ENCODE measurements at regions not wholly inside any gene's neighbourhood (a gene's known extent, or its start where the extent isn't known, plus 50 kb on each side); places are given as distances from the start of the nearest gene placed in this dataset.
A peak's percentile ranks its signal among the peaks of the same experiment; 100 is the strongest.

- peak; percentile 83 for DNase-seq (ENCODE audit: low read depth)
Observed at GRCh38 chr12:89016970-89017778, 335.1 kb downstream of the DUSP6 start.

- no peak for DNase-seq (ENCODE audit: low read depth)
Observed at GRCh38 chr12:89015419-89015818, 336.9 kb downstream of the DUSP6 start.

GRCh38 chr12:88998421-88998820, 353.9 kb downstream of the DUSP6 start:
- DNase-seq (ENCODE audit: low read depth): no peak

- DNase-seq (ENCODE audit: low read depth): no peak
Observed at GRCh38 chr12:88996200-88996788, 356.0 kb downstream of the DUSP6 start.

- DNase-seq (ENCODE audit: low read depth): no peak
Observed at GRCh38 chr12:88994971-88995370, 357.3 kb downstream of the DUSP6 start.

- no peak for DNase-seq (ENCODE audit: low read depth)
Observed at GRCh38 chr12:88994537-88994936, 357.8 kb downstream of the DUSP6 start.

- DNase-seq (ENCODE audit: low read depth): peak; percentile 66
Observed at GRCh38 chr12:88993651-88994050, 358.6 kb downstream of the DUSP6 start.

GRCh38 chr12:88986056-88986455, 366.2 kb downstream of the DUSP6 start:
- no peak for DNase-seq (ENCODE audit: low read depth)

GRCh38 chr12:88985631-88986030, 366.7 kb downstream of the DUSP6 start:
- no peak for DNase-seq (ENCODE audit: low read depth)

- no peak for DNase-seq (ENCODE audit: low read depth)
Observed at GRCh38 chr12:88985011-88985410, 367.3 kb downstream of the DUSP6 start.

GRCh38 chr12:88982694-88983093, 369.6 kb downstream of the DUSP6 start:
- no peak for DNase-seq (ENCODE audit: low read depth)

- no peak for DNase-seq (ENCODE audit: low read depth)
Observed at GRCh38 chr12:88977115-88977514, 375.2 kb downstream of the DUSP6 start.

GRCh38 chr12:88973998-88974397, 378.3 kb downstream of the DUSP6 start:
- no peak for DNase-seq (ENCODE audit: low read depth)

- DNase-seq (ENCODE audit: low read depth): no peak
Observed at GRCh38 chr12:88970740-88971139, 381.6 kb downstream of the DUSP6 start.

- DNase-seq (ENCODE audit: low read depth): no peak
Observed at GRCh38 chr12:88969127-88969526, 383.2 kb downstream of the DUSP6 start.

- DNase-seq (ENCODE audit: low read depth): peak; percentile 31
Observed at GRCh38 chr12:88960213-88960878, 380.1 kb upstream of the KITLG start.

- peak; percentile 29 for DNase-seq (ENCODE audit: low read depth)
Observed at GRCh38 chr12:88958946-88959345, 378.7 kb upstream of the KITLG start.

GRCh38 chr12:88958153-88958552, 377.9 kb upstream of the KITLG start:
- DNase-seq (ENCODE audit: low read depth): no peak

- no peak for DNase-seq (ENCODE audit: low read depth)
Observed at GRCh38 chr12:88957358-88957757, 377.1 kb upstream of the KITLG start.

- no peak for DNase-seq (ENCODE audit: low read depth)
Observed at GRCh38 chr12:88955531-88955930, 375.3 kb upstream of the KITLG start.

GRCh38 chr12:88953029-88953586, 372.8 kb upstream of the KITLG start:
- DNase-seq (ENCODE audit: low read depth): no peak

- DNase-seq (ENCODE audit: low read depth): peak; percentile 25
Observed at GRCh38 chr12:88952562-88952942, 372.3 kb upstream of the KITLG start.

Data from myocyte (in vitro differentiated cells).